ENCODE measurements at regions not wholly inside any gene's neighbourhood (a gene's known extent, or its start where the extent isn't known, plus 50 kb on each side); places are given as distances from the start of the nearest gene placed in this dataset.

DNA sequence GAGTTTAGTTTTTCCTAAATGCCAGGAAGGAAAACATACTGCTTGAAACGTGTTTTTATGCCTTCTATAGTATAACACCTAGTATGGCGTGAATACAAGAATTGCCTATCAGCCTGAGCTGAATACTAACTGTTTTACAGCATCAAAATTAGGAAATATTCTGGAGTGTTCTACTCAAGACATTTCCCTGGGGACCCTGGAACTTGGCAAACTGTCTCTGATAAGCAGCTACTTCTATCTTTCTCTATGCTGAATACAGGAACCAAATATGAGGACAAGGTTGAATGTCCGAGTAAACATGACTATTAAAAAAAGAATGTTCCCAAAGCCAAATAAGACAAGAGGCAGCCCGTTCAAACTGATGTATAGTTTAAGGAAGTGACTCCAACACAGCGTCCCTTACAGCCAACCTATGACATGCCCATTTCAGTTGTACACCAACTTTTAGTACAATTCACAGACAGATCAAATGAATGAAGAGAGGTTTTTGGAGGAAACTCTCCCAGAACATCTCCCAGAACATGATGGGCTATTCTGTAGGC, 951.3 kb upstream of the ACVR2A start:
- DNase-seq (ENCODE audit: low spot score), result no peak

DNA sequence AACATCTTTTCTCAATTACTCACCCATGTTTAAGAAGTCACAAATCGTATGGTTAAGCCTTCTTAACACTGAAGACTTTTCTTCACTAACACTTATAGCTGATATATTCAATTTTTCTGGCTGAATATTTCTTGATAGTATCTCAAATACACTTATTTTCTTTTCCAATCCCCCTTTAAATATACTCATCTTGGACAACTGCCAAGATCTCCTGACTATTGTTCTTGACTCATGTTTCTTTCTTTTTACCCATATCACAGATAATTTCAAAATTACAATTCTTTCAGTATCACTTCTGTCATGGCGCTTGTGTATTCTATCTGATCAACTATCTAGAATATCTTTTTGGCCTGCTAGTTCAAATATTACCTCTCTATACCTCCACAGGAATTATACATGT, 954.3 kb upstream of the ACVR2A start:
- DNase-seq (ENCODE audit: low spot score), result no peak

DNA sequence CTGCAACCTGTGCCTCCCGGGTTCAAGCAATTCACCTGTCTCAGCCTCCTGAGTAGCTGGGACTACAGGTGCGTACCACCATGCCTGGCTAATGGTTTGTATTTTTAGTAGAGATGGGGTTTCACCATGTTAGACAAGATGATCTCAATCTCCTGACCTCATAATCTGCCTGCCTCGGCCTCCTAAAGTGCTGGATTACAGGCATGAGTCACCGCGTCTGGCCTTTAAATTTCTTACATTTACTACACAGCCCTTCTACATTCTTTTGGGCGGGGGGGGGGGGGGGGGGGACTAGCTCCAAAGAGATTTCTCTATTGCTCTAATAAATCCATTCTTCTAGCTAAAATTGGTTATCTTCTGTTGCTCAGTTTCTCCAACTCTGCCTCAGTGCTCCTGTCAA, 964.9 kb upstream of the ACVR2A start:
- DNase-seq (ENCODE audit: low spot score), result no peak

DNA sequence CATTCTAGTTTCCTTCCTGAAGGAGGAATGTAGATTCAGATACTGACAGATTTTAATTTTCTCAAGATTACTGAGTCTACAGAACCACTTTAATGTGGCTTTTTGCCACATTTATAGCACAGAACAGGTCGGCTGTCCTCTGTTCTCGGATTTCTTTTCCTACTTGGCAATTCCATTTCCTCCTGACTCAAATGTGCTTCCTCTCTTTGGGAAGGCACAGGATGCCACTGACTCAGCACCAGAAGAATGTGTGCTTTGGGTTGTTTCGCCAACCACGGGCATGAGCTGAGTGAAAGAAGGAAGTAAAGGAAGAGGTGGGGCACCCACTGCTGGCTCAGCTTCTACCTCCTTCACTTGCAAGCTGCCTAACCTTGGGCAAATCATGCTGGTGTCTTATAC, 970.6 kb upstream of the ACVR2A start:
- DNase-seq (ENCODE audit: low spot score), result no peak

DNA sequence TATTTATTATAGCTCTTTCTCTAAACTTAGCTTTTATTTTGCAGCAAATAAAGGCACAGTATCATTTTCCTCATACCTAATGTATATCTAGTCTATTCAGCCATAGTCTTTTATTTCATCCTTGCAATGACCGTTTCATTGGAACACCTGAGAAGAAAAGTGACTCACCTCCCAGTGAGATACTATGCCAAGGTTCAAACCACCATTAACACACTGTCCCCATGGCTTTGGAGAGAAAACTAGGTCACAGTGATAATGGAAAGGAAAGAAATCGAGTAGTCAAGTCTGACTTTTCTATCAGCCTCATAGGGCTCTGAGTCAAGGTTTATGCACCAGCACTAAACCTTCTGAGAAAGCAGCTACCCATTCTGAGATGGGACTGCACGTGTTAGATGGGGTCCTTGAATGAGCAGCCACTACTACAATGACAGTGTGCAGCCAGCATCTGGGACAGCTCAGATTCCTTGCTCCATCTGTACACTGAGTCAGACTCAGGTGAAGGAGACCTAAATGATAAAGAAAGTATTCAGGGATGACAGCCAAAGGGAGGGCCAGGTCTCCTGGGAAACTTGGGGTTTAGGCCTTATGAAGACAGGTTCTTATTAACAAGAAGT, 971.1 kb upstream of the ACVR2A start:
- DNase-seq (ENCODE audit: low spot score), result no peak

DNA sequence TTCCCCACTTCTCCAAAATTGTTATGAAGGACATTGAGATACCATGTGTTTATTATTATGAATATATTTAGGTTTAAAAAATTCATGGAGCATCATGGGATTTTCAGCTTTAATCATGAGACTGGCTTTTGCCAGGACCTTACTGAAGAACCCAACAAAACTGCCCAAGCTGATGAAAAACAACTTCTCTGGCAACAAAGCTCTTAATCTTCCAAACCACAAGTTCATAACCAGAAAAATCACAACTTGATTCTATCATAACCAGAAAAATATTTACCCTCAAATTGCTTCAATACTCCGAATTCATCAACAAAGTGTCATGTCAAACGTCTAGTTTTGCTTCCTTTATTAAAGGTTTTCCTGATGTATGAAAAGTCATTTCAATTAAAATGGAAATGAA, 971.8 kb upstream of the ACVR2A start:
- DNase-seq (ENCODE audit: low spot score), result no peak

DNA sequence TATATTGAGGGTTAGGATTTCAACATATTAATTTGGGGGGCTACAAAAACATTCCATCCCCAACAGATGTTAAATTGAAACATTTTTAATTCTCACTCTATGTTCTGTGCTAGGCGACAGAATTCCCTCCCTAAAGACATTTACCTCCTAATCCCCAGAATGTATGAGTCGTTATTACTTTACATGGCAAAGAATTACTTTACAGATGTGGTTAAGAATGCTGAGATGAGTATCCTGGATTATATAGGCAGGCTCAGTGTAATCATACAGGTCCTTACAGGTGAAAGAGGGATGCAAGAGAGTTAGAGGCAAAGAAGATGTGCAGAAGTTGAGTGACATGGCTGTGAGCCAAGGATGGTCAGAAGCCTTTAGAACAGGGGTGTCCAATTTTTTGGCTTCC, 974.1 kb upstream of the ACVR2A start:
- DNase-seq (ENCODE audit: low spot score), result no peak

DNA sequence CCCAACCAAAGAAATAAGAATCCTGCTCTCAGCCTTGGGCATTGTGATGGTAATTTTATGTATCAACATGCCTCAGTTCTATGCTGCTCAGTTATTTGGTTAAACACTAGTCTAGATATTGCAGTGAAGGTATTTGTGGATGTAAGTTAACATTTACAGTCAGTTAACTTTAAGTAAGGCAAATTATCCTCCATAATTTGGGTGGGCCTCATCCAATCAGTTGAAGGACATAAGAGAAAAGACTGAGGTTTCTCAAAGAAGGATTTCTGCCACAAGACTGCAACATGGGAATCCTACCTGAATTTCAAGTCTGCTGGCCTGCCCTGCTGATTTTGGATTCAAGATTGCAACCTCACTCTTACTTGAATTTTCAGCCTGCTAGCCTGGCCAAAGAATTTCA, 975.5 kb upstream of the ACVR2A start:
- DNase-seq (ENCODE audit: low spot score), result no peak

DNA sequence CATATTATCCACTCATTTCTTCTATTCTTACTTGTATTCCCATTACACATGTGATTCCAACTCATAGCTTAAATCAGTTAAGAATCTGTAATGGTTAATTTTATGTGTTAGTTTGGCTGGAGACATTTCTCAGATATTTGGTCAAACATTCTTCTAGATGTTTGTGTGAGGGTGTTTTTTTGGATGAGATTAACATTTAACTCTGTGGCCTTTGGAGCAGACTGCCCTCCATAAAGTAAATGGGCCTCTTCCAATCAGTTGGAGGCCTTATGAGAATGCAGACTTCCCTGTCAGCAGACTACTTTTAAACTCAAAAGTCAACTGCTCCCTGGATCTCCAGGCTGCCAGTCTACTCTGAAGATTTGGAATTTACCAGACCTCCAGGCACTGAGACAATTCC, 976.8 kb upstream of the ACVR2A start:
- no peak for DNase-seq (ENCODE audit: low spot score)

DNA sequence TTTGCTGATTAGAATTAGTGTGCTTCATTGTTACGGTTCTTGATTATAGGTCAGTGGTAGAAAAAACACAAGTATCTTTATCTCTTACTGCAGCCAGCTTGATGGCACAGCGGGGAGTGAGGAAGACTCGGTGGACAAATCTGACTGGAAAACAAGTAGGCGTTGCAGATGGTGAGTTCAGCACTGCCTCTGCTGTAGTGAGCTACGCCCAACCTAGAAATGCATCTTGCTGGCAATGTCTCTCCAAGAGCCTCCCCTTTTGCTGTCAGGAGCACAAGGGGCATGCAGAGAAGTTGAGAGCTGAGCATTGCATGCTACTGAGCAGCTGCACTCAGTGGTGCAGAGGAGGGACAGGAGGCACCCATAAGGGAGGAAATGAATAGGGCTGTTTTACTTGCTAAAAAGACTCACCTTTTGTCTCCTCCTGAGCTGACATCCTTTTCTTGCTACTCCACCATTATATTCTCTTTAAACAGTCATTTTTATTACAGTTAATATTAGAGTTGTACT, 977.3 kb upstream of the ACVR2A start:
- no peak for DNase-seq (ENCODE audit: low spot score)

DNA sequence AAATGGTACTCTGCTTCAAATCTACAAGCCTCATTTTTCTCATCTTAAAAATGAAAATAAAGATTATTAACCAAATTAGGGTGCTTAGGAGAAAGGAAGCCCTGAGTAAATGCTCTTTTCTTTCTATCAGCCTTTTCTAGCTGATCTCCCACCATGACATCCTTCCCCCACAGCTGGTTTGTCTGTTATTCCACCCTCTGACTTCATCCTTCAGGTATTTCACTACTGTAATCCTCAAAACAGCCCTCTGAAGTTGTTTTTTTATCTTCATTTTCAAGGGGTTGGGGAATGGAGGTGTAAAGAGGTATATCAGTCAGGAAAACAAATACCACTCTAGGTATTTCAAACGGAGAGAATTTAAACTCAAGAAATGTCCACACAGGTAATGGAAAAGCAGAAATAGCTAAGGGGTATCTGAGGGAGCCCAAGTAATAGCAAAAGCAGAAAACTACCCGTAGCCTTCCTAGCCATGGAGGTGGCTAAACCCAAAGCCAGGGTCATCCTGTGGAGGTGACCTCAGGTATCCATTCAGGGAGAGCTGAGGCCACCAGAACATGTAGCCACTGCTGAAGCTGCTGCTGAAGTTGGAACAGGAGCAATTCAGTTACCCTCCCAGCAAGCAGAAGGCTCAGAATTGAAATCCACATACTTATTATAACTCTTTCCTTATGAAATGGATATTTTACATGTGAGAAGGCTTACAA, 990.9 kb upstream of the ACVR2A start:
- no peak for DNase-seq (ENCODE audit: low spot score)

DNA sequence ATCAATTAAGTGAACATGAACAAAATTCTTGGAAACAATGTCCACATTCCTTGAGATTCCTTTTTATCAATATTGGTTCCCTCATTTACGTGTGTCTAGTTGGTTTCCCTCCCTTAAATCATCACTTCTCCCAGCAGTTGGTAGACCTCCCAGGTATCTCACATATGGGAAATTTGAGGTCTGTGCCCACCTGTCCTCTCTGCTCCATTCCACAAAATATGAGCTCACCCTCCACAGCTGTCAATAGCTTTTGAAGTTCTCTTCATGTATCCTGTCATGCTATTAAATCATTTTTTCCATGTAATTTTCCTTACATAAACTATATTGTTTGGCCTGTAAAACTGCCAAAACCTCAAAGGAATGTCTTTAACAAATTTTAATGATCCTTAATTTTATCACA, 992.2 kb upstream of the ACVR2A start:
- no peak for DNase-seq (ENCODE audit: low spot score)

DNA sequence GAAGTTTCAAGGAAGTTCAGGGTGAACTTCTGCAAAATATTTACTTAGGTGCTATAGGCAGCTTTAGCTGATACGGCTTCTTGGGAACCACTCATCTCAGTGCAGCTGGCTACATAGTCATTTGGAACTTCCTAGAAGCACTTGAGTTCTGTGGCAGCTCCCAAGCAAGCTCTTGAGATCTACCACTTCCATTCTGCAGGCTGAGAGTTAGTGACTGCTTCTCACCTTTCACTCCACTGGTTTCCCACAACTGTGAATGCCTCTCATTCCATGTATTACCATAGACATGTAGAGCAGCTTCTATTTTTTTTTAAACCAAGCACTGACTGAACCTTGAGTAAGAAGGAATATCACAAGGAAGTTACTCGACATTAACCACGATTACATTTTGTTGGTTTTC, 994.1 kb upstream of the ACVR2A start:
- no peak for DNase-seq (ENCODE audit: low spot score)

DNA sequence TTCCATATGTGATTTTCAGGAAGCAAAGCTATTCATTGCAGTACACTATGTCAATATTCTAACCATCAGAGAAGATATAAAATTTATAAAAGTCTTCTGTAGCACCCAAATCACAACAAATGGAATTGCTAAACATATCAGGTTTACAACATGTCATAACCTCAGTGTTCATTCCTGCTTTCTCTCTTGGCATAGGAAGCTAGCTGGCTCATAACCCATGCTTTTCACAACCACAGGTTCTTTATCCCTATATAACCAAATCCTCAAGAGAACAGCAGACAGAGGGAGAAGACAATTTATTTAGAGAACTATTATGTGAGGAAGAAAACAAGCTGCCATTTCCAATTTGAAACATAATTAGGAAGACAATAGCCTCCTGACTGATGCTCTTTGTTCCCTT, 997.0 kb upstream of the ACVR2A start:
- no peak for DNase-seq (ENCODE audit: low spot score)

DNA sequence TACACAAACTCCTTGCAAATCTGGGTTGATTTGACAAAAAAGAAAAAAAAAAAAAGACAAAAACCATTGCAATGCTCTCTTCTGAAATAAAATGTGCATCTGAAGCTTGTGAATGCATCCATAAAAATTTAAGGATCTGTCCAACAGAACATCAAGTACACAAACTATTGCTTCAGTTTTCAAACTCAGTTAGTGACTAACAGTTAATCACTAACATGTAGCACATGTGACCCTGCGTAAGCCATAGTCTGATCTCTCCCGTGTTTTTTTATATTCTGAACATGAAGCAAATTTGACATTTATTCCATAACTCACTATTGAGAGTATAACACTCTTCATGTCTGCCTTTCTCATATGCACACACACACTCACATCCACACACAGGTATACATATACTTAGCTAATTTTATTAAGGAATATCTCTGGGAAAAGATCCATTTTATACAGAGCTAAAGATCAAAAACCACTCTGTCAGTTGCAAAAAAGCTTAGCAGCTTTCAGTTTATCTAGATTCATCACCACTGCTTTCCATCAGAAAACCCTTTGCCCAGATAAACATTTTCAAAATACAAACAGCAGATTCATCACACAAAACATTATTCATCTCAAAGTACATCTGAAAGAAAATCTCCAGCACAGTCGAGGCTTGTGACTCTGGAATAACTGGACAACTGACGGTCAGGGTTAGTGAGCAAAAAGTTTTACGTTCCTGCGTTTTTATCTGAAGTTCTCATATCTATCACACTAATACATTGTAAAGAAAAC, 1000.4 kb upstream of the ACVR2A start:
- no peak for DNase-seq (ENCODE audit: low spot score)

DNA sequence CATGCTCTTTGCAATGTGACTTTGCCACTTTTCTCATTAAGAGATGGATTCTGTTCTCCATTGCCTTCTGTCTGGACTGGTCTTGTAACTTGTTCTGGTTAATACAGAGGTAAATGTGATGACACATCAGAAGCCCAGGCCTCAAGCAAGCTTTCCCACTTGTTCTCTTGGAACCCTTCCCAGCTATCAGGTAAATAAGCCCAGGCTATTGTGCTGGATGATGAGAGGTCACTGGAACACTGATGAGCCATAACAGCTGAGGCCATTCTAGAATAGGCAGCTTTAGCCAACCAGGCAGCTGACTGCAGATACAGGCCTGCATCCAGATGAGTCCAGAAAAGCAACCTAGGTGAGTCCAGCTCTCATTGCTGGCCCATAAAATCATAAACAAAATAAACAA, 1007.0 kb upstream of the ACVR2A start:
- no peak for DNase-seq (ENCODE audit: low spot score)

DNA sequence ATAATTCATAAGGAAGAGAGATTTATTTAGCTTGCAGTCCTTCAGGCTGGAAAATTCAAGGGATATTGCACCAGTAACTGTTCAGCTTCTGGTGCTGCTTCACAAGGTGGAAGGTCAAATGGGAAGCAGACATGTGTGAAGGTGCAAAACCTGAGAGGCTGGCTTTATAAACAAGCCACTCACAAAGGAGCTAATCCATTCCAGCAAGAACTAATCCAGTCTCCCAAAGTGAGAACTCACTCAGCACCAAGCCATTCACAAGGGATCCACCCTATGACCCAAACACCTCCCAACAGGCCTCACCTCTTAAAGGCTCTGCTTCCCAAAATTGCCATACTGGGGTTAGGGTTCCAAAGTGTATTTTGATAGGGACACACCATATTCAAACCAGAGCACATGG, 1018.4 kb upstream of the ACVR2A start:
- DNase-seq (ENCODE audit: low spot score), result no peak

DNA sequence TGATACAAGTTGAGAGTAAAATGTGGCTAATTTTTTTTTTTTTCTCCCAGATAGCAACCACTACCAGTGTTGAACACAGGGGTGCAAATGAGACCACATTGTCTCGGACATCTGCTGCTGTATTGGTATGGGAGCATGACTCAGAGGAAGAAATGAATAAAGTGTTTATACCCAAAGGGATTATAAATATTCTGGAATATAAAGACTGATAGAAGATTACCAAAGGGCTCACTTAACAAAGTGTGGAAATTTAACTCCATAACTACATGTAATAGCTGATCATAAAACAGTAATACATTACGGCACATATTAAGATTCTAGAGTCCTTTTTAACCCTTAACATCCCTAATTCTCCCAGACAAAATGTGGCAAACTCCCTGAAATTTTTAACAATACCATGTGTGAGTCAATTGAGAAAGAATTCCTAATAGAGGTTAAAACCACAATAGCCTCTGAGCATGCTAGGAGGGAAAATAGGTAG, 1023.0 kb upstream of the ACVR2A start:
- DNase-seq (ENCODE audit: low spot score), result no peak

DNA sequence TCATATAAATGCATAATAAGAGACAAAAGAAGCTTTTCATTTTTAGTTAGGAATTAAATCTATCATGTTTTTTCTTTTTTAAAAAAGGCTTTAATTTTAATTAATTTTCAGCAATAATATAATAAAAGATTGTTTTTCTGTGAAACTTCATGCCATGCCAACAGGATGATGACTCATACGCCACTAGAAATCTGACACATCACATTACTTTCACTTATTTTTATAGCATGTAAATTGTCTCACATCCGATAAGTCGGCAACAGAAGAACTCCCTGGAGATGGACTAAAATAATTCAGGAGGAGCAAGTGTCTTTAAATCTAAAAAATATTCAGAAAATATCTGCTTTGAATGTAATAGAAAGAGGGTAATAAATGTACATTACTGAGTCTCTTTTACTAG, 1024.2 kb upstream of the ACVR2A start:
- no peak for DNase-seq (ENCODE audit: low spot score)

DNA sequence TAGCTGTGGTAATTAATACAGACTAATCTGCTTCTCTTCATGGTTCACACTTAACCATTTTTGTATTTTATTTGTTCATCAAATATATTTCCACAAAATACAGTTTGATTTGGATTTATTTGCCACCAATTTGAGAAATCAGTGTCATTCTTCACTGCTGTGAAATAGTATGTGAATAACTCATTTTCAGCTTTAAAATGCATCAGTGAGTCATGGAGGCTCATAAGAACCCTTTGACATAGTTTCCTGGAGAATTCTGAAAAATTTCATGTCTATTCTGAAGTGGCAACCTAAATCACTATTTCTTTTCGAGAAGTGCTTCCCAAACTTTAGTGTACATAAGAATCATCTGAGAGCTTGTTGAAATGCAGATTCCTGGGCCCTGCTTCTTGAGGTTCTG, 1026.7 kb upstream of the ACVR2A start:
- DNase-seq (ENCODE audit: low spot score), result no peak

DNA sequence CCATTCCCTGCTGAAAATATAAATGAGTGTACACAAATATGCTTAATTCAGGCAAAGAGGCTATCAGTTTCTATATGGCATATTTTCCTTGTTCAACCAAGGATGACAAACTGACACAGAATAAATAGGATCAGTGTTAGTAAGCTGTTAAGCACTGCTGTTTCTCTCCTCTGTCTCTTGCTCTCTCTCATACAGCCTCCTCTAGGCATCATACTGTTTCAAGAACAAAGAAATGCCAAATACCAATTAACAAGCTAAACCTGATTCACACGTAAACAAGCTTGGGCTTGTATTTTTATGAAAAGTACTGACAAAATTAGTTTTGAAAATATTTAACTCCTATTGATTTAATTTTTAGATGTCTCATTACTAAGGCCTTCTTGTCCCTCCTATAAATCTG, 1027.2 kb upstream of the ACVR2A start:
- no peak for DNase-seq (ENCODE audit: low spot score)

DNA sequence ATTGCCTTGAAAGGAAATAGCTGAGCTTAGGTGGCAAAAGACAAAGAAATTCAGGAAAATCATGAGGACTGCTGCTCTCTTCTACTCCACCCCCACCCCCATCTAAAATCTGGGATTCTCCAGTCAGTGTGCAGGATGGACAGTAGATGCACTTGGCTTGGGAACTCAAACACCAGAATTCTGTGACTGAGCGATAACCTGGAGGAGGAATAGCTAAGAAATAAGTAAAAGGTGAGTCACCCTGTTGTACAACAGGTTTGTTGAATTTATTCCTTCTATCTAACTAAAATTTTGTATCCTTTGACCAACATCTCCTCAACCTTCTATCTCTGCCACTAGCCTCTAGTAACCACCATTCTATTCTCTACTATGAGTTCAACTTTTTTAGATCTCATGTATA, 1029.9 kb upstream of the ACVR2A start:
- DNase-seq (ENCODE audit: low spot score), result no peak

All from hematopoietic multipotent progenitor cell treated with erythropoietin and hydrocortisone succinate and interleukin-3 and kit ligand, for 15 days (in vitro differentiated cells).